ENCODE measurements at regions not wholly inside any gene's neighbourhood (a gene's known extent, or its start where the extent isn't known, plus 50 kb on each side); places are given as distances from the start of the nearest gene placed in this dataset.

DNA sequence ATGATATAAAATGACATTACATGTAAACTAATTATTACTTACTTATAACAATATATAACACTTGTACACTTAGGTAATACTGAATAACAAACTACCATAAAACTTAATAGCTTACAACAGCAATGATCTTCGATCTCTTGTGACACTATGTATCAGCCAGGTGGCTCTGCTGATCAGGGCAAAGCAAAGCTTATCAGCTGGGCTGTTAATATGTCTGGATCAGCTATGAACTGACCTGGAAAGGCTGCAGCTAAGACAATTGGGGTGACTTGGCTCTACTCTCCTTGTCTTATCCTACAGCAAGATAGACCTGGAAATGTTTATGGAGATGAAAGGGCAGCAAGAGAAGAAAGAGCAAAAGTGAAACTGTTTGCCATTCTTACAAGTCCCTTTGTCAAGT is 511.3 kb downstream of the TLR4 start:
- no peak for FAIRE-seq

DNA sequence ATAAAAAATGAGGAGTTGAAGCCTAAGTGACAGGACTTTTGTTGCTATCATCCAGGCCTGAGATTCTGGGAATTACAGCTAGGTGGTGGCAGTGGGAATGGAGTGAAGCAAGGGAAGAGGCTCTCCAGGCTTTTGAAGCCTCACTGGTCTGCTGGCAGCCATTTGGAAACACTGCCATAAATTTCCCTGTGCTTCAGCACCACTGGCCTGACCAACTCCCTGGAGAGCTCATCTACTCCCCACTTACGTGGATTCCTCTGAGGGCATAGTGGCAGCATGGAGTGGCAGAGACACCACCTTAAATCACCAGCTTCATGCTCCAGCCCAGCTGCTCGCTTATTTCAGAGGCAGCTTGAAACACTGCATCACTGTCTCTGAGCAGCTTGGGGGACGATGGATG is 518.2 kb downstream of the TLR4 start:
- no peak for FAIRE-seq

DNA sequence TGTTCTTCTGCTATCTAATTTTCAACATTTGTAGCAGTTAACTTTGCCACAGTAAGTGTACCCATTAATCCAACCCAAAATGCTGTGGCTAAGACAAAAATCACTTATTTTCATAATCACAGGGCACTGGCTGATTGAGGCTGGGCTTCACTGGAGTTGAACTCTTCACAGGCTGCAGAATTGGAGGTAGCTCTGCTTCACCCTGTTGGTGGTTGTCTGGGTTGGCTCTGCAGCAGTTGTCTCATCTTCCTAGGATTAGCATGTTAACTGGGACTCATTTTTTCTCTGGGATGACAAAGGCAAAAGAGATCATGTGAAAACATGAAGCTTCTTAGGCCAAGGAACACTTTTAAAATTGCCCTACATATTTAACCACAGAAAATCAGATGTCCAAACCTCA is 518.9 kb downstream of the TLR4 start:
- FAIRE-seq, result no peak

DNA sequence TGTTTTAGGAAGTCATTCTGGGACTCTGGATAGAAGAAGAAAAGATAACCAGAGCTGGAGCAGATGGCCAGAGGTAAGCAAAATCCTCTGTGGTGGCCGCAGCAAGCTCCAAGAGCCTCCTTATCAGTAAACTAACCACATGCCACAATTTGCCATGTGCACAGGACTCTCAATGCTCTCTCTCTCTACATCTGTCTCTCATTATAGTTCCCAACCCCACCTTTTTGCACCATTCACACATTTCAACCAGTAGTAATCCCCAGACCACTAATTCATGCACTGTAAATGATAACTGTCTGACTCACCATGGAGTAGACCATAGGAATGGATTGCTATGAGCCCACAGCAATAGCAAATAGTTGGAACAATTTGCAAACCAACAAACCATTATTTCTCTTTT is 526.1 kb downstream of the TLR4 start:
- FAIRE-seq, result no peak

DNA sequence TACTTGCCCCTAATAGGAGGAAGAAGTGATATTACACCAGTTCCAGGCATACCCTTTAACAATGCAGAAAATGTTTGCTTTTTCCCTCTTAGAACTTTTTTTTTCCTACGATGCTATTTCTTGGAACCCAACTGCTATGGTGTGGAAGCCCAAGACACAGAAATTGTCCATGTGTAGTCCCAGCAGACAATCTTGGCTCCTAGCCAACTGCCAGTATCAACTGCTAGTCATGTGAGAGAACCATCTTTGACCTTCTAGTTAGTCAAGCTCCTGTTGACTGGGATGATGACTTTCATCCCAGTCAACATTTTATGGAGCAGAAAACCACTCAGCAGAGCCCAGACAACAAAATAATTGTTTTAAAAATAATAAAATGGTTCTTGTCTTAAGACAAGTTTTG is 532.4 kb downstream of the TLR4 start:
- FAIRE-seq, result no peak

DNA sequence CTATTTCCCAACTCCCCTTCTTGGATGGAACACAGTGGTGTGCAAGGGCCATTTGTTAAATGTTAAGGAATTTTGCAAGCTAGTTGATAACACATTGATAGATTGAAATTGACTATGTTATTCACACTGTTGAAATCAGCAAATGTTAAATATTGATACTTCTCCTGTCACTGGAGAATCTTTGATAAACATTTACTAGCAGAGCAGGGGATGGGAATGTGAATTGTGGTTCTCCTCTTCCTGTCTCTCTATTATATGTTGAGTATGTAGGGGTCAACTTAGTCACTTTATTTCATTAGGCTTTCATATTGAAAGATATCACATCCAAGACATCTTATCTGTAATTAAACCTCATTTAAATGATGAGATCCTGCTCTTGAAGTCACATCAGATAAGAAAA is 533.9 kb downstream of the TLR4 start:
- FAIRE-seq, result no peak

DNA sequence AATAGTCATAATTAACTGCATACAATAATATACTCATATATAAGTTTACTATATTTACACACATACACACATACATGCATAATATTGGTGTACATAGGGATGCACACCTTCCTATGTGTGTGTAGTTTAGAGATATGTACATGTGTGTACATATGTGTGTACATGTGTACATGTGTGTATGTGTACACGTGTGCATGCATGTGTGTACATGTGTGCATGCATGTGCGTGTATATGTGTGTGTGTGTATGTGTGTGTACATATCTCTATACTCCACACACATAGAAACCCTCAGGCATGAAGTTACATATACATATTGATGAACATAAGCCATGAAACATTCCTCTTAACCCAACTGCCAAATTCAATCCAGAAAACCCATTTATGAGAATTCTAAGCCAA is 547.8 kb downstream of the TLR4 start:
- FAIRE-seq, result no peak

DNA sequence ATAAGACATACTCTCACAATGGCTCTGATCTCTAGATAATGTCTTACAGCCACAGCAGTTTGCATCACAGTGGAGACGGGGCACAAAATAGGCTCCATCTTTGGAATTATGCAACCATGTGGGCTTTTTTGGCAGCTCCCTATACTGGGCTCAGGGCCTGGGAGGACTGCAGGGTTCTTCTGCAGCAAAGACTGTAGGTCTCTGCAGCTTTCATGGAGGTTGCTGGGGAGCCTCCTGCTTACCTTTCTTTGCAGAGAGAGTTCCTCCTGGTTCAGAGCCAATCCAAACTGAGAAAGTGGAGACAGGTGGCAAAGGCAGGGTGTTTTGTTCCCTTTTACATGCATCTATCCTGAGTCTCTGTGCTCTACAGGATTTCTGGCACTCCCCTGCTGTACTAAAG is 558.0 kb downstream of the TLR4 start:
- no peak for FAIRE-seq

DNA sequence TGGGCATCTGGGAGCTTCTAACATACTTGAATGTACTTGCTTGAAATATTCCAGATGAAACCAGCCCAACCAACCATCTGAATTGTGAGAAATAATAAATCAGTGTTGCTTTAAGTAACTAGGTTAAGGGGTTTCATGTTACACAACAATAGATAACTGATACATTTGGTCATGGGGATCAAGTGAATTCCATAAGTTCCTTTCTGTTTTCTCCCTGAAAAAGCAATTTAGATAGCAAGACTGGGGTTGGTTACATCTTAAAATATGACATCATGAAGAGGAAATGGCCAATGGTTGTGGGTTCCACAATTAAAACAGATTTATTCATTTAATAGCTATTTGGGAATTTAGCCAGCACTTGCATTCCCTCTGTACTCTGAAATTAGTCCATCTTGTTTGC is 559.7 kb downstream of the TLR4 start:
- FAIRE-seq, result no peak

DNA sequence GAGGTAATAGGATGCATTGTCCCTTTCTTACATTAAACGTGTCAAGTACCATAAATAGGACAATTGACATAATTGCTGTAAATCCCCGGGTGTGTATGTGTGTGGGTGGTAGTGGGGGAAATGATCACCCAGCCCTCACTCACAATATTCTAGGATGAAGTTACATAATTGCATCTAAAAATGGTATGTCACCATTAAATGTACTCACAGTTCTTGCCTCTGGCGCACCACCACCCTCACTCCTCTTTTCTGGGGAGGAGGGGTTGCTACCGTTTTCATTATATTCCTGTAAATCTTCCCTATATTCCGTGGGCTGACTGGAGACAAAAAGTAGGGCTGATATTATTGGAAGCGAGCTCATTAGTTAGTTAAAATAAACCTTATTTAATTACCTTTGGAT is 563.8 kb downstream of the TLR4 start:
- no peak for FAIRE-seq

DNA sequence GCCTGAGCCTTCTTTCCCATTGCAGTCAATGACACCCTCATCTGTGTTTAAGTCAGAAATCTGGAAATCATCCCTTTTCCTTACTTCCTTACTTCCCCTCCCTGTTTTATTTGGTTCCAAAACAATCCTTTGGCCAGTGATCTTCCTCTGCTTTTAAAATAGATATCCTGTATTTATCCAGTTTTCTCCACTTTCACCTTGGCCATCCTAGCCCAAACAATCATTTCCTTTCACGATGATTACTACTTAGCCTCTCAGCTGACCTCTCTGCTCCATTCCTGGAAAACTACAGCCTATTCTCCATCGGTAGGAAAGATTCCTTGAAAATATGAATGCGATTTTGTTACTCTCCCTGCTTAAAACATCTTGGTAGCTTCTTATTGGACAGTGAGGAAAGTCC is 565.4 kb downstream of the TLR4 start:
- no peak for FAIRE-seq

DNA sequence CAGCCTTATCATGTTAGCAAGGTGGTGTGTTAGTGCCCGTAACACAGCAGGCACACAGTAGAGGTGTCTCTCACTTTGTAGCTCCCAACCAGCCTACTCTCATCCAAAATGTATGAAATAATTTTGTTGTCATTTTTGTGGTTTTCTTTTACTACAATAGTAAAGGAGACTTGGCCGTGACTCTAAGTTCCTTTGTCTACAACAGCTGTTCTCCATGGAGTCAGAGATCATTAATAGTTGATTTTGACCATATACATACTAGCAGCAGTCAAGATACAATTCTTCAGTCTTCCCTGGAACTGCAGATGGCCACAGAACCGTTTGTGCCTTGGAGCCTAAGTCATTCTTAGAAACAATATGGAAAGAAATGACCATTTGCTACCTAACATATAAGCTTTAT is 567.1 kb downstream of the TLR4 start:
- FAIRE-seq, result no peak

DNA sequence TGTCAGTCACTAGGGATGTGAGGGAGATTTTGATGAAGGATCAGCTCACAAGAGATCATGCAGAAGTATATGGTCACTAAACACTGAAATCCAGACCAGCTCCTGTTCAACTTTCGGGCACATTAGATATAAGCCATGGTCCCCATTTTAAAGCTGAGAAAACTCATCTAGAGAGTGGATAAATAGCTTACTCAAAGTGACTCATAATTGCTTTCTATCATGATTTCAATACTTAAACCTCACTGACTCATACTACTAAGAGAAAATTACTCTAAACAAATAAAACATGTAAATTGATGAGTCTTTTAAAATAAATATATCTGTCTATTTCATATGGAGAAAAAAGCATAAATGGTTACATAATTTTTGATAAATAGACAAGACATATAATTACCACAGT is 567.7 kb downstream of the TLR4 start:
- no peak for FAIRE-seq

DNA sequence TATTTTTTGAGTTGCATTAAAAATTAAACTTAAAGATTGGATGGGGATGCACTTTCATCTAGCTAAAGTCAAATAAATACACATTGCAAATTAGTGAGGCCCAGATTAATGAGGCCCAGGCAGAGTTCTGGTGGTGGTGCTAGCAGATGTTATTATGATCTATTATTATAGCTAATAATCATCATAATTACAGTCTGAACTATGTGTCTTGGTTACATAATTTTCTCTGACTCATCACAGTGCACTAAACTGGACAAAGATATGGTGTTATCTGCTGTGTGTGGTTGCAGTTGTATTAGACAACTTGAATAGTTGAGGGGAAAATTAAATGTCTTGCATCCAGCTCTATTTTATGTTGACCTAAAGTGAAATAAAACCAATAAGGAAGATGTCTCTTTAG is 568.8 kb downstream of the TLR4 start:
- FAIRE-seq, result no peak

DNA sequence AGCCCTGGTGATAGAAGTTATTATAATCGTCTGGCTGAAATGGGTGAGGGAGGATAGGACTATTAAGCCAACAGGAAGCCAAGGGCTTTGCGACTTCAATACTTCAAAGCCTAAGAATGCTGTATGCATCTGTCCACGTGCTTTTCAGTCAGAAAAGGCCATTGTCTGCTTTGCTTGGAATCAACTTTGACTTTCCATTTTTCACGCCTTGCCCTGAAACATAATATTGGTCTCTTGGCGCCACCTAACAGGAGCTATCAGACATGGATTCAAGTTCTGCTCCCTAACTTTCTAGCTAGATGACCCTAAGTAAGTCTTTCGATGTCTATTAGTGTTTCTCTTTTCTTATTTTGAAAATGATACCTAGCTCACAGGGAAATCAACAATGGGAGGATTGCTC is 572.6 kb downstream of the TLR4 start:
- no peak for FAIRE-seq

DNA sequence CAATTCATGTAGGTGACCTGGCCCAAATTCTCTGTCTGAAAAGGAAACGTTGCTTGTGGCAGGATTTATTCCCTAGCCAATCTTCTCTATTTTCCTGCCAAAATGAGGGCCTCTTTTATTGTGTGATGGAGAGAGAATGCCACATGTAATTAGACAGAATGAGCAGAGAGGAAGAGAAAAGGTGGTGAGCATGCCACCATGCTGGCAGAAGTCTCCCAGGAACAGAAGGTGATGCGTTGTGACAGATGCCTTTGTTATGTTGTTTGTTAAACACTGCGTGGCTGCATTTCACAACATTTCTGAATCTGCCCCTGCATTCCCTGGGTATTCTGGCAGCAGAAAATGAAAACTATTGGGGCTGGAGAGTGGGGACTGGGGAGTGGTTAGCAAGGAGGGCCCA is 577.6 kb downstream of the TLR4 start:
- no peak for FAIRE-seq

DNA sequence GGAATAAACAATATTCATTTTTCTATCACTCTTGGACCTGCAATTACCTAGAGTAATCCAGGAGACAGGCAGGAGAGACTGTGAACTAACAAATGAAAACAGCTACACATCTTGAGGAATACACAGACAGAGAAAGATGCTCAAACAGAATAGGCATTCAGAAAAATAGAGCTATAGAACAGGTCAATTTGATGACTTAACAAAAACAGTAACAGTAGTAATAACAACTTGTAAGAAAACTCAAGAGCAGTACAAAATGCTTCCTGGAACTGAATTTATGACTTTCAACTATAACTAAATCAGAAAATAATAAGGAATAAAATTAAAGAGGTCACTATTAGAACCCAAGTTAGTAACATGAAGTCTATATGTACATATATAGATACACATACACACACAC is 579.3 kb downstream of the TLR4 start:
- FAIRE-seq, result no peak

DNA sequence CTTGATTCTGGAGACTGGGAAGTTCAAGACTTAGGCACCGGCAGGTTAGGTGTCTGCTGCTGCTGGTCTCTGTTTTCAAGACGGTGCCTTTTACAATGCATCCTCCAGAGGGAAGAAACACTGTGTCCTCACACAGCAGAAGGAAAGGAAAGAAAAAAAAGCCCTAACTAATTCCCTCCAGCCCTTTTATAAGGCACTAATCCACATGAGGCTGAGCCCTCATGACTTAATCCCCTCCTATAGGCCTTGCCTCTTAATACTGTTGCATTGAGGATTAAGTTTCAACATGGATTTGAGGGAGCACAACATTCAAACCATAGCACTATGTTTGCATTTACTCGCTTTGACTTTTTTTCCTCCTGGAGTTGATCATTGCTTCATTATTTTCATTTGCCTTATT is 585.9 kb downstream of the TLR4 start:
- no peak for FAIRE-seq

DNA sequence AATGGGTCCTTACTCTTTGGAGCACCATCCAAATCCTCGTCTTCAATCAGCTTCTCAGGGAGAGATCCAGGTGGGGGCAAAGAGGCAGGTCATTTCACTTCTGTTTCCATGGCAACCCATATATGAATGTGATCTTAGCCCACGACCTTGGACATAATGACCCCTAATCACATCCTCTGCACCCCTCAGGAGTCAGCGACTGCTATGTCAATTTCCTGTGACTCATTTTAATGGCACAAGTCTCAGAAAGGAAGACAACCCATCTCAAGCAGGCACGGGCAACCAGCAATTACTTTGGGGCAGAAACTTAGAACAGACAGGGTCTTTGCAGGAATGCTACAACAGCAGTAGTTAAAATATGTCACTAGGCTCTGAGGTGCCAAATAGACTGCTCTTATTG is 591.2 kb downstream of the TLR4 start:
- no peak for FAIRE-seq

DNA sequence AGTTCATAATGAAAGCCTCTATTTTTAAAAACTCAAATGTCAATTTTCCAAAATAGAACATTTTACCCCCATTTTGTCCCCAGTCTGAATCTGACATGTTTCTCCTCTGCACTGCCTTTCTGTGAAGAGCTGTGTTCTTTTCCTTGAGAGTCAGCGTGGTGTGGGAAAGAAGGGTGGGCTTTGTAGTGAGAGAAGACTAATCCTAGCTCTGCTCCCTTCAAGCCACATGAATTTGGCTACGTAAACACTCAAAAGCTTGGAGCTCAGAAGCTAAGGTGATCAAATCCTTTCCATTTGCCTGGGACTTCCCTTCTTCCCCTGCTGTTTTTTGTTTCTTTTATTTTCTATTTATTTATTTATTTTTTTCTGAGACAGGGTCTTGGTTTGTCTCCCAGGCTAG is 598.5 kb downstream of the TLR4 start:
- no peak for FAIRE-seq

DNA sequence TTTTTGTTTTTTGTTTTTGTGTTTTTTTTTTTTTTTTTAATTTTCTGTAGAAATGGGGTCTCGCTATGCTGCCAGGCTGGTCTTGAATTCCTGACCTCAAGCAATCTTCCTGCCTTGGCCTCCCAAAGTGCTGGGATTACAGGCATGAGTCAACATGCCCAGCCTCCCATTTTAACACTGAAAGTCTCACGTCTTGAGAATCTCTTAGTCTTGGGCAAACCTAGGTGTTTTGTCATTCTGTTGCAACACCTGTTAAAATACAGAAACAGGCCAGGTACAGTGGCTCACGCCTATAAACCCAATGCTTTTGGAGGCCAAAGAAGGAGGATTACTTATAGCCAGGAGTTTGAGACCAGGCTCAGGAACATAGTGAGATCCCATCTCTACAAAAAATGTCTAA is 599.0 kb downstream of the TLR4 start:
- FAIRE-seq, result no peak

DNA sequence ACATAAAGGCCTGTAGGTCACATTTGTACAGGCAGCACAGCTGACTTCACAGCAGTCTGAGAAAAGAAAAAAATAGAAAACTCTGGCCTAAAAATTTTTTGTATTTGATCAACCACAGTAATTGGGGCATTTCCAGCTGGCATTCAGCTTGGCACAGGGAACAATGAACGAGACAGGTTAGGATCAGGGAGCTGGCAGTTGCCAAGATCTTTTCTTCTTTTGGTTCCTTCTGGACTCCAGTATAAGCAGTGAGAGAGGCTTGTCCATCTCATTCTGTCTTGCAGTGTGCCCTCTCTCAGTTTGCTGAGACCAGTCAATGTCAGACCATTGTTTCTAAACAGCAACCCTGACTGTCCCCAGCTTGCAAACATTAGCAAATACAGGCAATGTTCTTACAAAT is 601.1 kb downstream of the TLR4 start:
- FAIRE-seq, result no peak

DNA sequence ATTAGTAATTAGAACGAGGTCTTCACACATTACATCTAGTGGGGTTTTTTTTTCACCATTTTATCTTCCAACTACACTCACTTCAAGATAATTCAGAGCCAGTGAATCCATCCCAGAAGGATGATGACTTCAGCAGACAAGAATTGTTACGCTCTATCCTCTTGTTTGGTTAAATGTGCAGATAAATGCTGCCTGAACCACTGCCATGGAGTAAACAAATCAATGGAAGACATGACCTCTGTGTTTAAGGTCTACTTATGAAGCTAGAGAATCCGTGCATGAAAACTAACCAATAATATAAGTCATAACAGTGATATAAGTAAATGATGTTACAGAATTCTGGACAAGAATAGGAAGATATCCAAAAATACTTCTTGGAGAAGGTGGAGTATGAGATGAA is 602.6 kb downstream of the TLR4 start:
- no peak for FAIRE-seq

DNA sequence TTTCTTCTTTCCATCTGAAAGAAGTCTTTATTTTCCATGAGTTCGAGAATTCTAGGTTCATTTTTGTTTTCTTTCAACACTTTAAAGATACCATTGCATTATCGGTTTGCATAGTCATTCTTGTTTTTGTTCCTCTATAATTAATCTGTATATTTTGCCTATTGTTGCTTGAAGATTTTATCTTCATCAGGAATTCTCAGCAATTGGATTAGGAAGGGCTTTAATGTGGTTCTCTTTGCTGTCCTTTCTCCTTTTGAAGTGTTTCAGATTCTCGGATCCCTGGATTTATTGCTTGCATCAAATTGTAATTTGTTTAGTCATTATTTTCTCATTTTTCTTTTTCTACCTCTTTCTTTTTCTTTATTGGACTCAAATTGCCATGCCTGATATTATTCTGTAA is 609.8 kb downstream of the TLR4 start:
- FAIRE-seq, result no peak

DNA sequence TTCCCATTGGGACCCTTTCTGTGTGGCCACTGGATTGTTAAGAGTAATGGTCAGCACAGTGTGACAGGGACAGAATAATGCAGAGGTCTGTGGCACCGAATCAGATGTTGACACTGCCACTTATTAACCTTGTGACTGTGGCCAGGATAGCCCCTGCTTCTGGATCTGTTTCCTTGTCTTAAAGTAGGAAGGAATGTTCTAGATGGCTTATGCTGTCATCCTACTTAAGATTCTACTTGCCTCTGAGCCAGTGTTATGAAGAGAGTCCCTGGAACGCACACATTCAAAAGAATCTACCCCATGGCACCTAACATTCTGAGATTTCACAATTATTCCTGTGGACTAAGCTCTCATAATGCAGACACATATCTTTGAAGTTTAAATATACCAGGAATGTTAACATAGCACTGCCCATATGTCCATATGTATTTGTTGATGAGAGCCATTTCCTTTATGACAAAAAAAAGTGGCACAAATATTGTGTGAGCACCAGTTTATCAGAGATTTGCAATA is 612.7 kb downstream of the TLR4 start:
- FAIRE-seq, result no peak

DNA sequence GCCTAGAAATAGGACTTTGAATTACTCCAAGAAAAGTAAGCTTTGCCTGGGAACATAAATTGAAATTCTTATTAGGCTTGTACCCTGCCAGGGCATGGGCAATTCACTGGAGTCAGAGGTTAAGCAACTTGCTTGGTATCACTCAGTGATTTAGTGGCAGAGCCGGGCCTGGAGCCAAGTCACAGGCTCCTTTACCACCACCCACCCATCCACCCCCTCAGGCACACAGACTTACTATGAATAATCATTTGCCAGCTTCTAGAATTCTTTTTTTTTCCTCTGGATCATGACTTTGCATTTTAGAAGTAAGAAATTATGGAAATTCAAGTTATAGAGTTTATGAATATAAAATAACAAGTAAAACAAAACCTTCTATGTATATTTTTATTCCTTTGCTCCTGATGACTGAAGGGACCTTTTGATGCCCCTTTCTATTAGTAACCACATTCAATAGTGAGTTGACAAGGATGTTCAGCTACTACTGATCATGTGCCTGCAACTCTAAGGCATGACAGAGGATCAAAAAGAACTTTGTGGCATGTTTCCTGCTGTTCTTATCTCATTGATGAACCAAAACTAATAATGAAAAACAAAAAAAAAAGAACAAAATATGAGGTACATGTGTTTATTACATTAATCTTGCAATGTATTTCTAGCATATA is 614.7 kb downstream of the TLR4 start:
- FAIRE-seq, result no peak
